NCI-H524 (cell line): ENCODE measurements at regions not wholly inside any gene's neighbourhood (a gene's known extent, or its start where the extent isn't known, plus 50 kb on each side); places are given as distances from the start of the nearest gene placed in this dataset.
"Not testable (repeated sequence)": the region's sequence is repeated elsewhere in the genome, so short reads cannot be mapped to it uniquely, and the experiment has no call there.

Experiments used
- DNase-seq, 2 experiments: peaks; one replicate each; lab custom pipeline; 2025; lab: John Stamatoyannopoulos, UW

GRCh38 chr16:85527042-85527766 lies 85.9 kb upstream of the GSE1 start:
- DNase-seq = no peak

DNA sequence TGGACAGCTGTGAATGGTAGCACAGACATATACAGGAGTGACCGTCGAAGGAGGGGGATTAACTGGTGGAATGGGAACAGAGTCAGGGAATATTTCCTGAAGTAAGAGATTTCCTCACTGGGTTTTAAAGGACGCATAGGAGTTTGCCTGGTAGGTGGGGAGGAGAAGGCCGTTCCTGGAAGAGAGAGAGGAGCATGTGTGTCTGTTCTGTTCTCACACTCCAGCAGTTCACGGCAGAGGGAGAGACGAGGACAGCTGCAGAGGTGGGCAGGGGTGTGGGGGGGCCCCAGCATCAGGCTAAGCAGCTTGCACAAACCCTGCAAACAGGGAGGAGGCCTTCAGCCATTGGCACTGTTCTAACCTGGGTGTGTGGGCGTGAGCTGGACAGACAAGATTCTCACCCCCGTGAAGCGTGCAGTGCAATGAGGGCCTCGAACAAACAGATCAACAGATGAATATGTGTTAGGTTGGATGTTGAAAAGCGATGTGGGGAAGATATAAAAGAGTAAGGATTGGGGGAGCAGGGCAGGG lies 85.3 kb upstream of the GSE1 start:
- DNase-seq = peak in 1 of 2 experiments; percentile 36

GRCh38 chr16:85528528-85529387 lies 84.4 kb upstream of the GSE1 start:
- DNase-seq = no peak

DNA sequence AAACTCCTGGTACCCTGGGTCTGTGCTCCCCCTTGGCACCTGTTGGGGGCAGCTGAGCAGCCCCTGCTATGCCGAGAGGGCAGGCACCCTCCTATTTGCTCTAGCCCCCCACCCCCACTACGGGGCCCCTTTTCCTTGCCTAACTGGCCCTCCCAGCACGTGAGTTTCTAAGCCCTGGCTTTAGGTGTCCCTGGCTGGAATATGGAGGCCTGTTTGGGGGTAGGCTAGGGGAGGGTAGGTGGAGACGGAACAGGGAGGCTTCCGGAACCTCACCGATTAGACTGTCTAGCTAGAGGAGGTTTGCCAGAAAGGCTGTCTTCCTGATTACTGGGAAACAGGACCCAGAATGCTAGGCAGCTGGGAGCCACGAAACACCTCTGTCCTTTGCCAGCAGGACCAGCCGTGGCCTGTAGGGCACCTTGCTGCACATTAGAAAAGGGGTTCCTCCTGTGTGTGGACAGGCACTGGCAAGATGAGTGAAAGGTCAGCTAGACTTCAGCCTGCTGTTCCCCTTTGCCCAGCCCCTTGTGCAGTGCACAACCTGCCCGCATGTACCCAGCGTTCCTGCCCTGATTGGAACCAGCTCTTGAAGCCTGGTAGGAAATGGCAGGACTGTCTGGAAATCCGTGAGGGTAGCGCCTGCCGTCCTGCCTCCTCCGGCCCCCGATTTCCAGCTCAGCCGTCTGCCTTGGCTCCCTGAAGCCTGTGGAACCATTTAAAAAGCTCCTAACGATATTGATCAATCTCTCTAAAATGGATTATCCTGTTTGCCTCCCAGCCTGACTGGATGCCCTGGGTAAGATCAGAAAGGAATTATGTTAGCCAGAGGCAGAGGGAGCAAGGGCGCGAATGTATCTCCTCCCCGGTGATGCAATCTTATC lies 83.4 kb upstream of the GSE1 start:
- no peak for DNase-seq

DNA sequence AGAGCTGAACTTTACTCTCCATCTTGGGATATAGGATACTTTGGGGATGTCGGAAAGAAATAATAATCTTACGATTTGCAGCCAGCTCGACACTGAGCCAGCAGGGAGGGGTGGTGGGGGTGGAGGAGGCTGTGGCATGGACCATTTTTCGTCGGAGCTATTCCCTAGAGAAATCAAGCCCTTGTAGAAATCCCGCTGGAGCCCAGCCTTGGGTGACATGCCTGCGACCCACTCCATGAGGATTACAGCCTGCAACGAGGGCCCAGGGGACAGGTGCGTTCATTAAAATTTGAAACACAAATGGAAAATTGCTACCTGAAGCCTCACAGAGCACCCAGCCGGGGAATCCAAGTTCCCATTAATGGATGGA lies 82.8 kb upstream of the GSE1 start:
- DNase-seq = peak; percentile 85 to 95

DNA sequence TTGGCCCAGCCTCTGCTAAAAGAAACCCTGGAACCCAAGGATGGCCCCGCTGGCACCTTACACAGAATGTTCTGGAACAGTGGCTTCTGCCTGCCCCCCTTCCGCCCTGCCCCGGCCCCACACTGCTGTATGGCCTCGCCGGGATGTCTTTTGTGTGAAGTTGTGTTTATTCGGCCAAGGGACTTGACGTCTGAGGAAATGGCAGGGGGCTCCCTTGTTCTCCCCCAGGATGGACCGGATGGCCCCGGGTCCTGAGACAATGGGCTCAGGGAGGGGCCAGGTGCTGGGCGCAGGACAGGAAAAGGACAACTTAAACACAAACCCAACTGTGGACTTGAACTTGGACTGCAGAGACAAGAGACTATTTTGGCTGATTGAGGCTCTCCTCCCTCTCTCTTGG lies 81.6 kb upstream of the GSE1 start:
- no peak for DNase-seq

- DNase-seq = no peak
Observed at GRCh38 chr16:85532147-85532546, 81.0 kb upstream of the GSE1 start.

DNA sequence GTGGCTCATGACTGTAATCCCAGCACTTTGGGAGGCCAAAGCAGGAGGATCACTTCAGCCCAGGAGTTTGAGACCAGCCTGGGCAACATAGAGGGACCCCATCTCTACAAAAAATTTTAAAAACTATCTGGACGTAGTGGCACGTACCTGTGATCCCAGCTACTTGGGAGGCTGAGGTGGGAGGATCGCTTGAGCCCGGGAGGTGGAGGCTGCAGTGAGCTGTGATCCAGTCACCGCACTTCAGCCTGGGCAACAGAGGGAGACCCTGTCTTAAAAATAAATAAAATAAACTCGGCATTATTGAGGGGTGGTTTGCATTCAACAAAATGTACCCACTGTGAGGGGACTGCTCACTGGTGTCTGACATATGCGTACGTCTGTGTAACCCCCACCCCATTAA lies 79.5 kb upstream of the GSE1 start:
- not testable (repeated sequence) for DNase-seq

DNA sequence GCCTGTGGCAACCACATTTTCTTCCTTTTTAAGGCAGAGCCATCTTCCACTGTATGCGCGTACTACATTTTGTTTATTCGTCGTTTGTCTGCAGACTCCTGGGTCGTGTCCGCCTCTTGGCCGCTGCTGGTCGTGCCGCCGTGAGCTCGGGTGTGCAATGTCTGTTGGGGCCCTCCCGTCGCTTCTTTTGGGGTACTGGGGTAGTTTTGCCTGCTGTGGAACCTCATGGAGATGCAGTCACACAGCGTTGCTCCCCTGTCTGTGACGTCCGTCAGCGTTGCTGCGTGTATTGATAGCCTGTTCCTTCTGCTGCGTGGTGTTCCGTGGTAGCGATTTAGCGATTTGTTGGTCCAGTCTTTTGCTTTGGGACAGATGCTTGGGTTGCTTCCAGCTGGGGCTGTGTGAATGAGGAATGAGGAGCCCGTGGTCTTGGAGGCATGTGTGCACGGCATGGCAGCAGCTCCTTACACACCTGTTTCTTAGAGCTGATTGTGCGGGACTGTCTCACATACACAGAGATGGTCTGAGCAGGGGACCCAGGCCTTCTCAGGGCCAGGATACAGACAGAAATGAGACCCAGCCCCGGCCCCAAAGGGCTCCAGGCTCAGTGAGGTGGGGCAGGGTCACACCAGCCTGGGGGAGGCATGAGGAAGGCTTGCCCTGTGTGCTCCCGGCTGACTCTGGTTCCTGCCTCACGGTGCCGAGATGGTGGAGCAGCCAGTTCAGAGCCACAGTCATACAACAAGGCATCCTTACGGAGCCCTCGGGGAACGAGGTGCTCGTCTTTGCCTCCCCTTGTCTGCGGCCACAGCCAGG lies 78.4 kb upstream of the GSE1 start:
- peak in 1 of 2 experiments; percentile 49 for DNase-seq

- peak in 1 of 2 experiments; percentile 33 for DNase-seq
Observed at GRCh38 chr16:85535352-85536072, 77.6 kb upstream of the GSE1 start.

GRCh38 chr16:85536073-85536410 lies 77.1 kb upstream of the GSE1 start:
- no peak for DNase-seq

DNA sequence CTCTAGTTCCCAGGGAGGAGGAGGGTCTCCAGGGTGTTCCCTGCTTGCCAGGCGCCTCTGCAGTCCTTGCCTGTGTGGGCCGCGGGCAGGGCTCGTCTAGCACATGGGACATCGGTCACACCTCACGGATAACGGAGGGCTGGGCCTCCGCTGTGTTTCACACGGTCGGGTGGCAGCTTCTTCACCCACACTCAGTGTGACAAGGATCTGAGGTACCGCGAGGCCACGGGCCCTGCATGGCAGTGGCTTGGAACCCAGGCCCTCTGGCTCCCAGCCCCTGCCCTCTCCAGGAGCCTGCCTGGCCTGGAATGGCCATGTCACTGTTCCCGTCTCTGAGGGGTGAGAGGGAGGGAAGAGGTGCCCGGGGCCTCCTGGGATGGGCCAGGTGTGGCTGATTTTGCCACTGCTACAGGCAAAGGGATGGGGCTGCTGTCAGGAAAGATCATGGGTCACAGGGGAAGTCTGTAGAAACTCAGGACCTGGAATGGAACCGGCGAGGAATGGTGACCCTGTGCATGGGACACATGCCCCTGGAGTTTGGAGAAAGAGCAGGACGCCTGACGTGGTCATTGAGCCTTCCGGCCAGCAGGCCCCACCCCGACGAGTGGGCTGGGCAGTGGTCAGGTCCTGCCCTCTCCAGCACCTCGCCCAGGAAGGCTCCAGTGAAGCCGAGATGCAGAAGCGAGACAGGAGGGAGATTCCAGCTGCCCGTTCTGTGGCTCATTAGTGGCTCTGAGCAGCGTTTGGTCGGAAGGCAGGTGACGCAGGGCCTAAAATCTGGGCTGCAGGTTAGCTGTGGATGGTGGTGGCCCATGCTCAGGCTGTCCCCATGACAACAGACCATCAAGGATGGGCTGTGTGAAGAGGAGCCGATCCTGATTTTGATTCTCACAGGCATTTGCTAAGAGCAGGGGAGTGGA lies 76.5 kb upstream of the GSE1 start:
- DNase-seq = no peak

DNA sequence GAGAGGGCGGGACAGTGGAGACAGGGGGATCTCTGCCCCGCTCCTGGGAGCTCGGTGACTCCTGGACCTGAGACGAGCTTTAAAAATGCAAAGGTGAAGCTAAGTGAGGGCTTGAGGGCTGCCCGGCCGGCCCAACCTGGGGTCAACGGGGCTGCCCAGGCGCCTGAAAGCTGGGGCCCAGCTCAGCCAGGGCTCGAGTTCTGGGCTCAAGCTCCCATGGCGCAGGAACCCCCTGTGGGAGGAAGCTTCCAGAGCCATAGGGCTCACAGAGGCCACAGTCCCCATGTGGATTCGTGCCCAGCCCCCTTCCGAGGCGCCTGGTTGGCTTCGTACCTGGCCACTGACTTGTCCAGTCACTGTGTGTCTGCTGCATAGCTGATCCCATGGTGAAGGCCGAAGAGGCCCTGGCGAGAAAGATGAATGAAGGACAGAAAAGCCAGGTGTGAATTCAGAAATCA lies 75.8 kb upstream of the GSE1 start:
- DNase-seq = no peak

DNA sequence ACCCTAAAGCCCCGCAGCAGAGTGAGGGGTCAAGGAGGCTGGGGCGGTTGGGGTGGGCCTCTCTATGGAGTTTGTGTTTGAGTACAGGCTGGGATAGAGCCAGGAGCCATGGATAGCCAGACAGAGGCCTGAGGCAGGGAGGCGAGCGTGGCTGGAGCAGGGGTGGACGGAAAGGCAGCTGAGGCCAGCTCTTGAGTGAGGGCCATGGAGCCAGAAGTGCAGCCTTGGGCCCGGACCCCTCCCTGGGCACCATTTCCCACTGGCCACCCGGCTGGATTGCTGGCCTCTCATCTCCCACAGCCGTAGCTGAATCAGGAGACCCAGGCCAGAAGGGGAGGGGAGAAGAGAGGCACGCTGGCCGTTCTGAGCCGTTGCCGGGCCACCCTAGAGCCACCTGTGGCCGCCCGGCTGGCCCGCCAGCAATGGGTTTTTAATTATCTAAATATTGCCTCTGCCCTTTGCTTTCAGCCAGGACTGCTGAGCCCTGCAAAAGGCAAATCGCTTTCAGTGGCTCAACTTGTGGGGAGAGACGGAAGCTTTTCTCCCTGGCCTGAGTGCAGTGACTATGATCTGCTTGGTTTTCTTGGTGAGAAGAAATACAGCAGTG lies 75.2 kb upstream of the GSE1 start:
- DNase-seq = no peak

- DNase-seq = no peak
Observed at GRCh38 chr16:85539084-85539483, 74.0 kb upstream of the GSE1 start.

- no peak for DNase-seq
Observed at GRCh38 chr16:85539629-85540291, 73.4 kb upstream of the GSE1 start.

GRCh38 chr16:85541181-85541580 lies 71.9 kb upstream of the GSE1 start:
- DNase-seq = peak in 1 of 2 experiments; percentile 70

DNA sequence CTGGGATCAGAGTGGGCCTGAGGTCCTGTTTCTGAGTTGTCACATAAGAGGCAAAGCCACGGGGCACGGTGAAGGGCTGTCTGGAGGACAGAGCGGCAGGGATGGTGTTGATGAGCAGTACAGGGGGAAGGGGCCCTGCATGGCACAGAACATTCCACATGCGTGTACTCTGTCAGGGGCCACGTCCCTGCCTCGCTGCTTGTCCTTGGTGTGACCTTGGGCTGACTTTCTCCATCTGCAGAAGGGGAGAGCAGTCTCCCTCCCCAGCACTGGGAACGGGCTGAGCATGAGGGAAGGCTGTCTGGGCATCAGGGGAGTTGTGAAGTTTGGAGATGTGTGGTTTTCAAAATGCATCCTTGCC lies 71.5 kb upstream of the GSE1 start:
- no peak for DNase-seq
